NCI-H82 treated with DMSO at 0.1 percent for 48 hours (cell line): ENCODE measurements at regions not wholly inside any gene's neighbourhood (a gene's known extent, or its start where the extent isn't known, plus 50 kb on each side); places are given as distances from the start of the nearest gene placed in this dataset.

Experiments used
- DNase-seq: peaks from one replicate; lab custom pipeline; 2025; ENCODE audit not compliant: unreplicated experiment; lab: John Stamatoyannopoulos, UW

DNA sequence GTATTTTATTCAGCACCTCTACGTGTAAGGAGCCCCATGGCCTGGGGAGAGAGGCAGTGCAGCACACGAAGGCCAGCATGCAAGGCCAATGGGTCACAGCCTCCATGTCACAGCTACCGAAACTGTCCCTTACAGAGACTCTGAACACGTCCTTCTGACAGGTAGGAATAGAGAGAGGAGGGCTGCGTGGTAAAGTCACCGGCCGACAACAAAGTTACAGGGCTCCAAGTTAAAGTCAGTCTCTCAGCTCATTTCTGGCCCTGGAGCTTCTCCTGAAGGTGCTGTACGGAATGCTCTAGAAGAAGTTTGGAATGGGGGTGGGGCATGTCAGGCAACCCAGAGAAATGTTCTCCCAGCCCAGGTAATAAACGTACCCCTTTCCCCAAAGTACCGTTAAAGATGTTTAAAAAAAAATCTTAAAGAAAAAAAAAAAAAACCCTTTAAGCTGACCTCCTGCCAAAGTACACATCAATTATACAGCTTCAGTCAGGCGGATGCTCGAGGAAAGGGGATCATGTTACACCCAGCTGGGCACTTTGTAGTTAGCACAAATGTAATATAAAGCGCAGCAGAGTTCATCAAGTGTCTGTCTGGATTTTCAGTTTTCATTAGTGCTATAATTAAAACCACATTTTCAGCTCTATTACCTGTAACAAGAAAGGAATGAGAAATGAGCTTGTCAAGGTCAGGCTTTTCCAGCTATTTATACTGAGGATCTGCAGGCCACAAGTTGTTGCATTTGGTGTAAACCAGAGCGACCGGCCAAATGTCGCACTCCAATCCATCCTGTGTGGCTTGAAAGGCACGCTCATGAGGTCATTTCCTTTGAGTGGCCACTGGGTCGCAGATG is 53.3 kb upstream of the CDKN3 start:
- no peak for DNase-seq

DNA sequence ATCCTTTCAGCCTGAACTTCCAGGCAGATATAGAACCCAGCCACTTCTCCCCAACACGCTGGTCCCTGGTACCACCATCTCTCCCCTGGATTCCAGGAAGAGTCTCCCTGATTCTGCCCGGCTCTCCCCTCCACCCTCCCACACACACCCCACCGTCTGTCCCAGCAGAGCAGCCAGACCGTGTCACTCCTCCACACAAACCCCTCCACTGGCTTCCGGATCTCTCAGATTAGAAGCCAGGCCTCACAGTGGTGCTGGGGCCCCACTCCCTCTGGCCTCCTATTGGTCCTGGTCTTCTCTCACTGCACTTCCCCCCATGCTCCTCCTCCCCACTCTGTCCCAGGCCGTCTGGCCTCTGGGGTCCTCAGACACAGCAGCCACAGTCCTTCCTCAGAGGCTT is 52.4 kb upstream of the CDKN3 start:
- no peak for DNase-seq

DNA sequence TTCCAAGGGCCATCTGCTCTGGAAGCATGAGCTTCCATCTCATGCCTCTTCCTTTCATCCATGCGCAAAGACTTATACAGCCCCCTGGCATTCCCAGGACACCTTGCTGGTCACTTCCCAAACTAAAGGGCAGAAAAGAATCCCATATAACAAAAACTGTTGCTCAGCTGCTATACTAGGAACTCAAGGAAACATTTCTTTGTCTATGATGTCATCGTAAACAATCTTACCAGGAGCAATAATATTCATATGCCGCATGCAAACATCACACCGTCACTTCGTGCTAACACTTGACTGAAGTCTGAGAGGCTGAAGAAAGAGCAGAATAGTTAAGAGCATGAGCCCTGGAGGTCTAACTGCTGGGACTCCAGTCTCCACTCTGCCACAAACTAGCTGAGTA is 50.5 kb upstream of the CDKN3 start:
- DNase-seq: no peak
